Muscle layer of duodenum (tissue), 2 donors: ENCODE measurements at regions not wholly inside any gene's neighbourhood (a gene's known extent, or its start where the extent isn't known, plus 50 kb on each side); places are given as distances from the start of the nearest gene placed in this dataset.

ENCODE experiments used
- H3K27ac ChIP-seq: one replicate; pipeline ENCODE4 v1.7.0; 2013; ENCODE audit warnings: mild to moderate bottlenecking, low read length
- H3K27me3 ChIP-seq: one replicate; pipeline ENCODE4 v1.7.0; 2013; ENCODE audit warnings: low read depth, mild to moderate bottlenecking, control low read depth, low read length
- H3K36me3 ChIP-seq, 2 donors: one replicate each; pipeline ENCODE4 v1.7.0; 2013; ENCODE audit warnings: low read length in 2 of 2, control low read depth in 1 of 2, mild to moderate bottlenecking in 1 of 2; ENCODE audit not compliant: insufficient read depth in 2 of 2, control insufficient read depth in 1 of 2
- H3K4me1 ChIP-seq, 2 donors: one replicate each; pipeline ENCODE4 v1.7.0; 2013; ENCODE audit warnings: low read length in 2 of 2, mild to moderate bottlenecking in 2 of 2, control low read depth in 1 of 2, moderate library complexity in 1 of 2; ENCODE audit not compliant: insufficient read depth in 2 of 2, control insufficient read depth in 1 of 2
- H3K4me3 ChIP-seq, 2 donors: one replicate each; pipeline ENCODE4 v1.7.0; 2013; ENCODE audit warnings: low read length in 2 of 2, low read depth in 1 of 2, mild to moderate bottlenecking in 1 of 2
- H3K9me3 ChIP-seq, 2 donors: one replicate each; pipeline ENCODE4 v1.7.0; 2013; ENCODE audit warnings: low read length in 2 of 2, control low read depth in 1 of 2, mild to moderate bottlenecking in 1 of 2; ENCODE audit not compliant: control insufficient read depth in 1 of 2
- donor health status: healthy.

DNA sequence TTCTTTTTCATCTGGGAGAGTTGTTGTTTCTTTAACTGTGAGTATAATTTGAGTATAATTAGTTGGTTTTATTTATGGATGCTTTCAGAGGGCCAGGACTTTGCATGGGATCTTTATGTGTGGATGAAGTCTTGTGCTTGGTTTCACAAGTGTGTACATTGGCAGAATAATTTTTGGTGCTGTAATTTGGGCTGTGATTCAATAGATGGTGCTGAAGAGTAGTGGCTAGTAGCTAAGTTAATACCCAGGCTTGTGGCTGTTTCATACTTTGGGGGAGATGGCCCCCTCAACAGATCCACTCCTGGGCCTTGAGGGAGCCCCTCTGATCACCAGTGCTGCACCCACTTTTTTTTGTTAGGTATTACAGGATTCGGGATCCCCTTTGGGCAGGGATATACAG lies 1142.4 kb downstream of the SLITRK1 start:
- H3K9me3 ChIP-seq = peaks cover 3 to 6% of the 10 kb centered on the region in 2 donors
- no peak overlapping the region for H3K27ac ChIP-seq
- no peaks in the 10 kb centered on the region for H3K36me3 ChIP-seq
- H3K4me3 ChIP-seq = no peak overlapping the region
- no peaks in the 10 kb centered on the region for H3K4me1 ChIP-seq
- H3K27me3 ChIP-seq = no peaks in the 10 kb centered on the region

DNA sequence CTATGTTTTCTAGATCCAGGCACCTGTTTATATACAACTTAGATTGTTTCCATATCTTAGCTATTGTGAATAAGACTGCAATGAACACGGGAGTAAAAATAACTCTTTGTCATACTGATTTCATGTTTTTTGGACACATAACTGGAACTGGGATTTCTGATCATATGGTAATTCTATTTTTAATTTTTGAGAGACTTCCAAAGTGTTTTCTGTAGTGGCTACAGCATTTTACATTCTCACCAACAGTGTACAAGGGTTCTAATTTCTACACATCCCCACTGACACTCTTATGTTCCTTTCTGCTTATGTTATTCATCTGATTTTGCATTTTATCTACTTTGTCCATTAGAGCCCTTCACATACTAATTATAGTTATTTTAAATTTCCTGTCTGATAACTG lies 1152.9 kb downstream of the SLITRK1 start:
- H3K4me1 ChIP-seq = no peaks in the 10 kb centered on the region

DNA sequence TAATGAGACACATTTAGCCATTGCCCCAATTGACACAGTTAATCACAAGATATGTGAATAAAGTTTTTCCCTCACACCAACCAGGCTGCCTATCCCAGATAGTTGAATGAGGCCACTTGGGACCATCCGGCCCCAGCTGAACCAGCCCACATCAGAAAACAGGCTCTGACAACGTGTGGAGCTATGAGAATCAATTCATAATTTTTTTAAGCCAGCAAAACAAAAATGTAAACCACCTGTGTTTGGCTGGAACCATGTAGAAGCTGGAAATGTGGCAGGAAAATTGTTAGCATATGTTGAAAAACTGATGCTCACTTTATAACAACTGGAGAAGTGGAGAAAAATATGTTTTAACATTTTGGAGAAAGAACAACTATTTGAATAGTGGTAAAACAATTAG lies 1161.3 kb downstream of the SLITRK1 start:
- Histone ChIP-seq H3K4me3 (no peak overlapping the region), H3K36me3 (no peaks in the 10 kb centered on the region), H3K27ac (no peak overlapping the region), H3K27me3 (no peaks in the 10 kb centered on the region), H3K4me1 (no peaks in the 10 kb centered on the region), H3K9me3 (no peaks in the 10 kb centered on the region)

More for the DNA sequence above, 1152.9 kb downstream of the SLITRK1 start:
- Histone ChIP-seq H3K9me3 (peaks cover 0 to under 1% of the 10 kb centered on the region in 2 donors), H3K27me3 (no peaks in the 10 kb centered on the region), H3K4me3 (no peak overlapping the region), H3K27ac (no peak overlapping the region), H3K36me3 (no peaks in the 10 kb centered on the region)

DNA sequence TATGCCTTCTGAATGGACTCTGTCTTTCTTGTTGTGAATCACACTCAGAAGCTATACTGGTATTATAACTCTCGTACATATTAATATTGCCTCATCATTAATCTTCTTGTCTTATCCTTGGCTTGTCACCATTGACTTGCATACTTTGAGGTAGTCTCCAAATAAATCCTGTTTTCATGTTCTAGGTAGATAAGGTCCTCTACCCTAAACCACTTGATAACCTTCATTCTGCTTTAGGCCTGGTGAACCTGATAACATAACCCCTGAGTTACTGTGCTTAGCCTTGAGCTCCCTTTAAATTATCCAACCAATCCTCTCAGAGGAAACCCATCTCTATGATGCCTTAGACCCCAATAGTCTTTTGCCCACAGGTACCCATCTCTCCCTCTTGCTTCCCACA lies 1162.3 kb downstream of the SLITRK1 start:
- no peak overlapping the region for H3K27ac ChIP-seq
- no peak overlapping the region for H3K4me3 ChIP-seq
- no peaks in the 10 kb centered on the region for H3K9me3 ChIP-seq
- no peaks in the 10 kb centered on the region for H3K27me3 ChIP-seq
- H3K36me3 ChIP-seq = no peaks in the 10 kb centered on the region
- no peaks in the 10 kb centered on the region for H3K4me1 ChIP-seq

DNA sequence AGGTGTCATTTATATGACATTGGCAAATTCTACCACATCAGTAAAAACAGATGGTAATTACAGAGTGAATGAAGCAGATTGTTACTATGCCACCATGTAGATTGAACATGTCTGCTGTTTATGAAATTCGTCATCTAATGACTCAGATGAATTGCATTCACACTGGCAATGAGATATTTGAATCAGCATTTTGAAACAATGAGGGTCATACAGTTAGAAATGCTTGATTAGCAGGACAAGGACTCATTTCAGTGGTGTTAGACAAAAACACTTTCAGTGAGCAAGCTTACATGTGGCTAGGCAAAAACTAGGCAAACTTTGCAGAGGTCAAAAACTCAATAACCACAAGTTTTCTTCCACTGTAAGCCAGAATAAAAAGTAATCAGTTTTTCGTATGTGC lies 1165.0 kb downstream of the SLITRK1 start:
- Histone ChIP-seq H3K27ac (no peak overlapping the region), H3K27me3 (no peaks in the 10 kb centered on the region)

DNA sequence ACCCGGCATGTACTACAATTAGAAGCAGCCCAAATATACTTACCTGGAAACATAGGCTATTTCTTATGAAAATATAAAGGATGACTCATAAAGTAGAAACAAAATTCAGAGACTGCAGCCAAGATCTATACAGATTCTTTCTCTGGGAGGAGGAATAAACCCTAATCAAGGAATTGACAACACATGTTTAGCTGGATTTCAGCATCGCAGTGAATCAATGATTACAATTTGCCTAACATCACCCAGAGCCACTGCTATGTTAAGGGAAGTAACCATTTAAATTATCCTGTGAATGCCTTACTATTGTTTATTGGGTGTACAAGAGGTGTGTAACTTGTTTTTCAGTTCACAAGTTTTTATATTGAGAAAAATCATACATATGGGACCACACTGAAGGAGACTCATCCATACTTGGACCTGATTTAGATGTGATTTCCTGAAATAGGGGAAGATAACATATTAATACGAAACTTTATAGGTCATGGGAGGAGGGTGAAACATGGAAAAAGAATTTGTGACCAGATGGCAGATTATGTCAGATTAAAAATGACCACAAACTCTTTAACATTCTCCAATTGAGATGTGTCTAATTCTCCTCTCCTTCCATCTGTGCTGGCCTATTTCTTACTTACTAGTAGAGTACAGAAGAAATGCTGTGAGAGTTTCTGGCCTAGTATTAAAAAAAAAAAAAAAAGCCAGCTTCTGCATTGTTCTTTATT lies 1168.4 kb downstream of the SLITRK1 start:
- Histone ChIP-seq H3K4me1 (no peaks in the 10 kb centered on the region), H3K36me3 (no peaks in the 10 kb centered on the region), H3K4me3 (no peak overlapping the region), H3K27ac (no peak overlapping the region), H3K9me3 (no peaks in the 10 kb centered on the region), H3K27me3 (no peaks in the 10 kb centered on the region)

More for the DNA sequence above, 1165.0 kb downstream of the SLITRK1 start:
- H3K36me3 ChIP-seq = no peaks in the 10 kb centered on the region
- no peaks in the 10 kb centered on the region for H3K4me1 ChIP-seq
- H3K4me3 ChIP-seq = no peak overlapping the region
- H3K9me3 ChIP-seq = no peaks in the 10 kb centered on the region

DNA sequence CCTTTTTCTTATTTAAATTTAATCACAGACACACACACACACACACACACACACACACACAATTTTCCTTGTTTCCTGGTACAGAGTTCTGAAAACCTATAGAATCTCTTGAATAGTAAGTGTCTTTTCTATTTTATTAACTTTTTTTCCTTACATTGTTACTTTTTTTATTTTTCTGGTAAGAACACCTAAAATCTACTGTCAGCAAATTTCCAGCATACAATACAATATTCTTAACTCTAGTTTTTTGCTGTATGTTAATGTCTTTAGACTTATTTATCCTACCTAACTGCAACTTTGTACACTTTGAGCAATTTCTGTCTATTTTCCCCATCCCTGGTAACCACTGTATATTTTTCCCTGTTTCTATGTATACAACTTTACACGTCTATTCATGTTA lies 1179.8 kb downstream of the SLITRK1 start:
- Histone ChIP-seq H3K27me3 (no peaks in the 10 kb centered on the region), H3K4me3 (no peak overlapping the region), H3K36me3 (no peaks in the 10 kb centered on the region), H3K27ac (no peak overlapping the region), H3K4me1 (no peaks in the 10 kb centered on the region), H3K9me3 (peaks cover 0 to 5% of the 10 kb centered on the region in 2 donors)

DNA sequence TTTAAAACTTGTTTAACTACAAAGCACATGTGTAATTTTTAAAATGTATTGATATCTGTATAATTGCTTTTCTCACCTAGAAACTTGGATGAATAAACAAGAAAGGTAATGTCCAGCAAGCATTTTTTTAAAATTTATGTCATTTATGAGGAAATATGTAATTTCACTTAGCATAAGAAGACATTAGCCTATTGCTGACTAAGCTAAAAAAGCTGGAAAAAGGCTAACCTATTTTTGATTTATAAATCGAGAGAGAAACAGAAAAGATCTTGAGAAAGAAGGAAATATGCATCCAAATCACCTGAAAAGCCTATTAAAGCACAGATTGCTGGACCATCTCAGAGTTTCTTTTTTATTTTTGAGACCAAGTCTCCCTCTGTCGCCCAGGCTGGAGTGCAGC lies 1181.3 kb downstream of the SLITRK1 start:
- Histone ChIP-seq H3K9me3 (peaks cover 0 to 2% of the 10 kb centered on the region in 2 donors), H3K27me3 (no peaks in the 10 kb centered on the region), H3K36me3 (no peaks in the 10 kb centered on the region), H3K4me3 (no peak overlapping the region), H3K27ac (no peak overlapping the region), H3K4me1 (no peaks in the 10 kb centered on the region)

DNA sequence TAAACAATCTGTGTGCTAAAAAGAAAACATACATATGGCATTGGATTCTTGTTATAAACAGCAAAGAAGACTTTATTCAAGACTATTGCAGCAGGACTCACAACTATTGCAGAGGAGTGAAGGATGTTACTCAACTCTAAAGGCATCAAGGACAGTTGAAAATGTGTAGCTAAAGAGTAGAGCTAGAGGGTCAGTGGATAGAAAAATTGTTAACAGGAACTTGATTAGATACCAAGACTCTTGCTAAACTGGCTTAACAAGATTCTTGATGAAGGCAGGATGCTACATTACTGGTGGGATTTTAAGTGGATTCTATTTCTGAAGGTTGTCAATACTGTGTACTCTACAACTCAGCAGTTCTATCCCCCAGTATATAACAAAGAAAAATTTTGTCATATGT lies 1183.3 kb downstream of the SLITRK1 start:
- Histone ChIP-seq H3K9me3 (no peaks in the 10 kb centered on the region), H3K4me3 (no peak overlapping the region), H3K27me3 (no peaks in the 10 kb centered on the region), H3K36me3 (no peaks in the 10 kb centered on the region), H3K4me1 (no peaks in the 10 kb centered on the region), H3K27ac (no peak overlapping the region)

DNA sequence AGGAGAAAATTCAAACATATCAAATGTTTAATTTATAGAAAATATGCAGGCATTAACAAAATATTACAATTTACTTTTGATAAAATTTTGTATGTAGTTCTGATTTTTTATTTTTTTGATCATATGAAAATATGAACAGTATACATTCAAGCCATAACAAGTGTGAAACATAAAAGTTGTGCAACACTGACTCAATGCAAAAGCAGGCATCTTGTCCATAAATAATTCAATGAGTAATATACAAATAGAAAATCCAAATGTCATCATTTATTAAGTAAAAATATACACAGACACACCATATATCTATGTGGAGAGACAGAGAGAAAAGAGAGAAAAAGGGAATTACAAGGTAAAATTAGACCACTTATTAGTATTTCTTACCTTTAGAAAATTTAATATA lies 1183.9 kb downstream of the SLITRK1 start:
- H3K27ac ChIP-seq = no peak overlapping the region
- no peaks in the 10 kb centered on the region for H3K27me3 ChIP-seq
- no peak overlapping the region for H3K4me3 ChIP-seq
- no peaks in the 10 kb centered on the region for H3K36me3 ChIP-seq
- no peaks in the 10 kb centered on the region for H3K4me1 ChIP-seq
- no peaks in the 10 kb centered on the region for H3K9me3 ChIP-seq

DNA sequence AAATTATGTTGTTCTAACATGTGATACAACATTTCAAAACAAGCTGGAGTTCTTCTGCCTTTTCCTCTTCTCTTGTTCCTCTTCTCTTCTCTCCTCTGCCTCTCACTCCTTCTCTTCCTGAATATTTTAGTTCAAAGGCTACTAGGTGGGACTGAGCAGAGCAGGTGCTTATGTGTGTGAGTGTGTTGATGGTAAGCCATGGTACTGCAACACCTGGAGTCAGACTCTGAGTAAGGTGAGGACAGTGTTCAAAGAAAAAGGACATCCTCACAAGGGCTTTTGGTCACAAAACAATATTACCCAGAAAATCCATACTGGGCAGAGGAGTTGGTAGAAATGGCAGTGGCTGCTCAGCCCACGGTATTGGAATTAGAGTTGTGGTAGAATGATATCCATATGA lies 1188.7 kb downstream of the SLITRK1 start:
- no peaks in the 10 kb centered on the region for H3K36me3 ChIP-seq
- H3K4me1 ChIP-seq = no peaks in the 10 kb centered on the region
- H3K27ac ChIP-seq = no peak overlapping the region
- no peak overlapping the region for H3K4me3 ChIP-seq
- H3K9me3 ChIP-seq = no peaks in the 10 kb centered on the region
- H3K27me3 ChIP-seq = no peaks in the 10 kb centered on the region

DNA sequence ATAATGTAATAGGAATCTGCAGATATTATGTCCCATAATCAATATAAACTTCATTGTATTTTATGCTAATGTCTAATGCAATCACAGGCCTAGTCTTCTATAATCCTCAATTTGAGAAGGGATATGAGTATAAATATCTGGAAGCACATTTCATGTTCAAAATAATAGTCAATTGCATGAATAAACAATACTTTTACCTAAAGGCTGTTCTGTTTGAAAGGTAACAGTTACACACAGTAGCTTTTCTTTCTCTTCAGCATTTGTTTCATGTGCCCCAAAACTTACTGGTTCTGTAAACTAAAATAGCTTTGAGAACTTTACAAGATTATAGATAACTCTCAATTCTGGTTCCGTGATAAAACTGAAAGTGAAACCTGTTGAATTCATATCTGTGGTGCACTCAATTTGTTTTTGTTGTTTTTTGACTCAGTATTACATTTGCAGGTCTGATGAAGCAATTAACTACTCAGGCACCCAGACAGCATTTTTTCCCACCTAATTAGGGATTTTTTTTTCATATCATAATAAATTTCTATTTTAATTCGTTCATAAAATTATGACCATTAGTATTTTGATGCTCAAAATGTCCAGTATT lies 1193.8 kb downstream of the SLITRK1 start:
- no peak overlapping the region for H3K27ac ChIP-seq
- no peaks in the 10 kb centered on the region for H3K27me3 ChIP-seq
- peak overlapping the region; percentile 32 to 56 for H3K4me3 ChIP-seq
- H3K9me3 ChIP-seq = no peaks in the 10 kb centered on the region
- no peaks in the 10 kb centered on the region for H3K36me3 ChIP-seq
- no peaks in the 10 kb centered on the region for H3K4me1 ChIP-seq
